Tibial nerve (tissue), 4 donors: ENCODE measurements at regions not wholly inside any gene's neighbourhood (a gene's known extent, or its start where the extent isn't known, plus 50 kb on each side); places are given as distances from the start of the nearest gene placed in this dataset.
"Not testable (repeated sequence)": the region's sequence is repeated elsewhere in the genome, so short reads cannot be mapped to it uniquely, and the experiment has no call there.

Source experiments
- DNase-seq, 2 donors: peaks; one replicate each; pipeline ENCODE4 v3.0.0-alpha.2; 2019; ENCODE audit warnings: low spot score in 2 of 2
- H3K27ac ChIP-seq, 4 donors: fragments of 200-600 bp; sonication (generic) in 3 of 4; one replicate each; pipeline ENCODE4 v1.5.1; 2017 to 2019; ENCODE audit warnings: mild to moderate bottlenecking in 1 of 4
- H3K27me3 ChIP-seq, 2 donors: fragments of 200-600 bp; sonication (generic) in 1 of 2; one replicate each; pipeline versions ENCODE4 v1.5.1 to v1.6.0; 2017 to 2019
- H3K36me3 ChIP-seq, 3 donors: fragments of 200-600 bp; sonication (generic); one replicate each; pipeline ENCODE4 v1.5.1; 2018 to 2019
- H3K4me1 ChIP-seq, 4 donors: fragments of 200-600 bp; sonication (generic) in 3 of 4; one replicate each; pipeline ENCODE4 v1.5.1; 2017 to 2019
- H3K4me3 ChIP-seq, 4 donors: fragments of 200-600 bp; sonication (generic) in 3 of 4; one replicate each; pipeline ENCODE4 v1.5.1; 2017 to 2019; ENCODE audit warnings: mild to moderate bottlenecking in 1 of 4, moderate library complexity in 1 of 4
- H3K9me3 ChIP-seq, 4 donors: fragments of 200-600 bp; sonication (generic) in 3 of 4; one replicate each; pipeline ENCODE4 v1.5.1; 2017 to 2019
- CTCF ChIP-seq, 5 experiments: fragments of 200-600 bp in 3 of 5; fragments of 450-650 bp in 2 of 5; sonication (generic) in 3 of 5; IDR thresholded peaks; one replicate each; pipeline ENCODE4 v1.5.1; 2016 to 2019; ENCODE audit warnings: antibody characterized with exemption in 5 of 5, mild to moderate bottlenecking in 3 of 5, moderate library complexity in 2 of 5
- EP300 ChIP-seq, 2 donors: sonication (generic); formaldehyde crosslinking; IDR thresholded peaks; one replicate each; pipeline ENCODE4 v1.6.1; 2017; ENCODE audit warnings: antibody characterized with exemption in 2 of 2, mild to moderate bottlenecking in 1 of 2
- POLR2A ChIP-seq, 2 donors: fragments of 450-650 bp; IDR thresholded peaks; one replicate each; pipeline ENCODE4 v1.6.1; 2017; ENCODE audit warnings: antibody characterized with exemption in 2 of 2, mild to moderate bottlenecking in 2 of 2, moderate library complexity in 2 of 2
- WGBS, 2 donors: methylation state at CpG; one replicate each; pipeline ENCODE4 v1.1.5; 2018; 5-methylcytosine and 5-hydroxymethylcytosine counted together

- no peak overlapping the region for H3K4me3 ChIP-seq
- 83 to 89% methylated on average over 2 of the region's 2 CpGs for WGBS, 2 donors
- no peaks in the 10 kb centered on the region for H3K36me3 ChIP-seq
- peaks cover 0 to 9% (median 0%) of the 10 kb centered on the region in 4 donors for H3K9me3 ChIP-seq
- TF ChIP-seq EP300 (IDR thresholded peaks at IDR 0.05): no peak
- TF ChIP-seq CTCF (IDR thresholded peaks at IDR 0.05): no peak
- no peak for DNase-seq
- H3K4me1 ChIP-seq: no peaks in the 10 kb centered on the region
- no peak overlapping the region for H3K27ac ChIP-seq
- H3K27me3 ChIP-seq: no peaks in the 10 kb centered on the region
These were observed 539.3 kb downstream of the RBFOX1 start for GRCh38 chr16:7871979-7872378.

GRCh38 chr16:7871371-7871770 lies 538.7 kb downstream of the RBFOX1 start:
- DNase-seq: no peak
- TF ChIP-seq EP300 (IDR thresholded peaks at IDR 0.05): no peak
- TF ChIP-seq CTCF (IDR thresholded peaks at IDR 0.05): no peak
- Histone ChIP-seq H3K36me3 (no peaks in the 10 kb centered on the region), H3K4me1 (no peaks in the 10 kb centered on the region), H3K27me3 (no peaks in the 10 kb centered on the region), H3K9me3 (peaks cover 0 to 9% (median 0%) of the 10 kb centered on the region in 4 donors), H3K27ac (no peak overlapping the region), H3K4me3 (no peak overlapping the region)
- WGBS, 2 donors: 77 to 83% methylated on average over 9 of the region's 9 CpGs

- no peaks in the 10 kb centered on the region for H3K4me1 ChIP-seq
- no peak overlapping the region for H3K27ac ChIP-seq
- H3K4me3 ChIP-seq: no peak overlapping the region
- no peak for DNase-seq
- no peak for TF ChIP-seq EP300 (IDR thresholded peaks at IDR 0.05)
- no peak for TF ChIP-seq POLR2A (IDR thresholded peaks at IDR 0.05)
- TF ChIP-seq CTCF (IDR thresholded peaks at IDR 0.05): no peak
- 50 to 75% methylated on average over 1 of the region's 1 CpG for WGBS, 2 donors
- peaks cover 0 to 6% (median 0%) of the 10 kb centered on the region in 4 donors for H3K9me3 ChIP-seq
- H3K36me3 ChIP-seq: no peaks in the 10 kb centered on the region
- no peaks in the 10 kb centered on the region for H3K27me3 ChIP-seq
These were observed 535.2 kb downstream of the RBFOX1 start for GRCh38 chr16:7867831-7868230.

- 24 to 36% methylated on average over 4 of the region's 4 CpGs for WGBS, 2 donors
These were observed 533.5 kb downstream of the RBFOX1 start for GRCh38 chr16:7866144-7866543.

GRCh38 chr16:7865393-7865792 lies 532.7 kb downstream of the RBFOX1 start:
- WGBS, 2 donors: 52 to 55% methylated on average over 3 of the region's 3 CpGs
- H3K36me3 ChIP-seq, H3K9me3 ChIP-seq, H3K4me3 ChIP-seq, DNase-seq, H3K27ac ChIP-seq, H3K4me1 ChIP-seq, H3K27me3 ChIP-seq: not testable (repeated sequence)

More at GRCh38 chr16:7866144-7866543, 533.5 kb downstream of the RBFOX1 start:
- H3K4me3 ChIP-seq: no peak overlapping the region
- H3K27ac ChIP-seq: no peak overlapping the region
- TF ChIP-seq CTCF (IDR thresholded peaks at IDR 0.05) (no peak), POLR2A (IDR thresholded peaks at IDR 0.05) (no peak), EP300 (IDR thresholded peaks at IDR 0.05) (no peak)
- no peaks in the 10 kb centered on the region for H3K27me3 ChIP-seq
- no peak for DNase-seq
- peaks cover 0 to 6% (median 0%) of the 10 kb centered on the region in 4 donors for H3K9me3 ChIP-seq
- no peaks in the 10 kb centered on the region for H3K36me3 ChIP-seq
- no peaks in the 10 kb centered on the region for H3K4me1 ChIP-seq
